T-cell (primary cell): ENCODE measurements at regions not wholly inside any gene's neighbourhood (a gene's known extent, or its start where the extent isn't known, plus 50 kb on each side); places are given as distances from the start of the nearest gene placed in this dataset.

Source experiments
- ATAC-seq, 4 experiments: fragments of 200-7000 bp in 3 of 4; fragments of 150-1000 bp in 1 of 4; cut with Tn5 transposase; replicated peaks in 1 of 4; 1 replicate in 3 of 4; 2 replicates in 1 of 4; pipeline ENCODE4 v1.10.0; 2021; ENCODE audit warnings: moderate library complexity in 3 of 4, mild to moderate bottlenecking in 2 of 4, moderate number of reproducible peaks in 1 of 4
- CTCF ChIA-PET, 2 donors: fragments of 300-600 bp; sonication (Branson Sonifier 250); formaldehyde crosslinking; loops; one replicate each; lab custom pipeline; 2022; ENCODE audit warnings: antibody characterized with exemption in 2 of 2; lab: Charles Lee
- POLR2A ChIA-PET, 2 donors: fragments of 300-600 bp; sonication (Branson Sonifier 250); formaldehyde crosslinking; loops; one replicate each; lab custom pipeline; 2022; ENCODE audit warnings: antibody characterized with exemption in 2 of 2; lab: Charles Lee
- DNase-seq, 35 experiments: peaks; one replicate each; pipeline versions ENCODE4 v3.0.0 to v3.0.0-alpha.2; 2013 to 2023
- H3K27ac ChIP-seq: one replicate; pipeline ENCODE4 v1.5.1; 2013; ENCODE audit warnings: low read length
- H3K27me3 ChIP-seq, 2 experiments: replicated peaks in 1 of 2; 1 replicate in 1 of 2; 2 replicates in 1 of 2; pipeline versions ENCODE4 v1.6.1 to v1.7.0; 2013; ENCODE audit warnings: low read length in 1 of 2, mixed read lengths in 1 of 2; ENCODE audit not compliant: control insufficient read depth in 2 of 2, insufficient read depth in 2 of 2; ENCODE audit errors: extremely low read depth in 1 of 2
- H3K36me3 ChIP-seq, 2 donors: 1 replicate in 1 of 2; 2 replicates in 1 of 2; pipeline versions ENCODE4 v1.6.1 to v1.7.0; 2013; ENCODE audit warnings: low read length in 1 of 2; ENCODE audit not compliant: control insufficient read depth in 2 of 2, insufficient read depth in 1 of 2; ENCODE audit errors: extremely low read depth in 1 of 2
- H3K4me1 ChIP-seq, 2 experiments: 1 replicate in 1 of 2; 2 replicates in 1 of 2; pipeline versions ENCODE4 v1.6.1 to v1.7.0; 2013; ENCODE audit warnings: low read length in 2 of 2, mixed read lengths in 1 of 2; ENCODE audit not compliant: insufficient read depth in 2 of 2, control insufficient read depth in 1 of 2; ENCODE audit errors: extremely low read depth in 1 of 2
- H3K4me3 ChIP-seq, 2 donors: 1 replicate in 1 of 2; 2 replicates in 1 of 2; pipeline versions ENCODE4 v1.5.1 to v1.7.0; 2013; ENCODE audit warnings: mild to moderate bottlenecking in 2 of 2, low read length in 1 of 2, moderate library complexity in 1 of 2; ENCODE audit not compliant: control insufficient read depth in 1 of 2; ENCODE audit errors: extremely low read depth in 1 of 2
- H3K9me3 ChIP-seq: 2 replicates; pipeline ENCODE4 v1.7.0; 2013
- H3K27ac Mint-ChIP-seq, 2 donors: one replicate each; pipeline ENCODE4 v1.8.0; 2020 to 2021; ENCODE audit warnings: mild to moderate bottlenecking in 2 of 2, mixed read lengths in 2 of 2
- H3K27me3 Mint-ChIP-seq, 2 donors: one replicate each; pipeline ENCODE4 v1.8.0; 2021 to 2022; ENCODE audit warnings: mixed read lengths in 2 of 2
- H3K36me3 Mint-ChIP-seq: one replicate; pipeline ENCODE4 v1.8.0; 2021; ENCODE audit warnings: mixed read lengths
- H3K4me1 Mint-ChIP-seq, 3 donors: one replicate each; pipeline ENCODE4 v1.8.0; 2020 to 2022; ENCODE audit warnings: mixed read lengths in 3 of 3, mild to moderate bottlenecking in 1 of 3
- H3K4me3 Mint-ChIP-seq, 3 donors: one replicate each; pipeline ENCODE4 v1.8.0; 2020 to 2022; ENCODE audit warnings: mild to moderate bottlenecking in 3 of 3, mixed read lengths in 3 of 3, moderate library complexity in 3 of 3
- H3K9me3 Mint-ChIP-seq, 3 donors: one replicate each; pipeline ENCODE4 v1.8.0; 2020 to 2022; ENCODE audit warnings: mixed read lengths in 3 of 3
- WGBS: methylation state at CpG from one replicate; pipeline ENCODE4 v1.1.5; 2013; ENCODE audit warnings: missing lambda C conversion rate; ENCODE audit not compliant: insufficient coverage; 5-methylcytosine and 5-hydroxymethylcytosine counted together

DNA sequence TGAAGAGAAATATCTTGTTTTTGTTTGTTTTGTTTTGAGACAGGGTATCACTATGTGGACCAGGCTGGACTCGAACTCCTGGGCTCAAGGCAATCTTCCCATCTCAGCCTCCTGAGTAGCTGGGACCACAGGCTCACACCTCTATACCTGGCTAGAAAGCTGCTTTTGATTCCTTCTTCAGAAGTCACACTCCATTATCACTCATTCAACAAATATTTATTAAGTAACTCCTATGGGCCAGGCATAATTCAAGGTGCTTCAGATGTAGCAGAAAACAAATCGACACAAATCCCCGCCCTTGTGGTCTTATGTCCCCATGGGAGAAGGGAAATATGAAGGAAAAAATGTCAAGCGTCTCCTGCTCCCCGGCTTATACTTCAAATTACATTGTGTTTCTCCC, 72.6 kb upstream of the DHX15 start:
- H3K27me3 Mint-ChIP-seq, result peaks cover 5 to 10% of the 10 kb centered on the region in 2 donors
- no peak for ATAC-seq
- H3K4me3 Mint-ChIP-seq, result no peak overlapping the region
- no peaks in the 10 kb centered on the region for H3K36me3 Mint-ChIP-seq
- CTCF ChIA-PET, result interaction anchor here (0.6 to 0.9 kb wide), 2 partner anchors 8 to 61 kb away, joined by 3 read pairs; no protein-coding TSS in a partner anchor
- peaks cover 0 to 6% (median 5%) of the 10 kb centered on the region in 3 donors for H3K4me1 Mint-ChIP-seq
- WGBS, result no CpG with 5 or more reads among the region's 5 CpGs
- Histone ChIP-seq H3K4me1 (no peaks in the 10 kb centered on the region), H3K27ac (no peak overlapping the region), H3K36me3 (no peaks in the 10 kb centered on the region), H3K9me3 (no peaks in the 10 kb centered on the region), H3K4me3 (no peak overlapping the region), H3K27me3 (peaks cover 0 to 5% of the 10 kb centered on the region in 2 experiments)
- POLR2A ChIA-PET, result no interaction called here
- no peak overlapping the region for H3K27ac Mint-ChIP-seq
- DNase-seq, result no peak
- no peaks in the 10 kb centered on the region for H3K9me3 Mint-ChIP-seq

DNA sequence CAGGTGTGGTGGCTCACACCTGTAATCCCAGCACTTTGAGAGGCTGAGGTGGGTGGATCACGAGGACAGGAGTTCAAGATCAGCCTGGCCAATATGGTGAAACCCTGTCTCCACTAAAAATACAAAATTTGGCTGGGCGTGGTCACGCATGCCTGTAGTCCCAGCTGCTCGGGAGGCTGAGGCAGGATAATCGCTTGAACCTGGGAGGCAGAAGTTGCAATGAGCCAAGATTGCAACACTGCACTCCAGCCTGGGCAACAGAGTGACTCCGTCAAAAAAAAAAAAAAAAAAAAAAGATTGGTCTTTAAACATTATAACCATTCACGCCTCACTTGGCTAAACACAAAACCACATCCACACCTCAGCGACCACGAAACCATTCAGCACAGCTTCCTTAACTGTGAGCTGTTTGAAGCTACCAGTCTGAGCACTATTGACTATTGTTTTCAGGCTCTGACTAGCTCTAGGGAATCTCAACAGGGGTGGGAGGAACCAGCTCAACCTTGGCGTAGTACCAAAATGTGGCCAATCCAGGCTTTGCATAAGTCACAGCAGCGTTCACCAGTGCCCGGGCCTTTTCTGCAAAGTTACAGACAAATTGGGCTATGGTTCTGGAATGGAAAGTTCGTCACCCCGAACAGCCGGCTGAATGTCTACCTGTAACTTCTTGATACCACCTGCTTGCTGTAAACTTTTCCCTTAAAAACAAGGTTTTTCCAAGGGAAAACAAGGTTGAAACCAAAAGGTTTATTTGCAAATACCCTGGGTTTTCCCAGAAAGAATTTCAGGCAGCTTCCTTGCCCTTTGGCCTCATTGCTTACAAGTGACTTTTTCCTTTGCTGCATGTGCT, 73.6 kb upstream of the DHX15 start:
- H3K4me3 ChIP-seq, result no peak overlapping the region
- H3K4me3 Mint-ChIP-seq, result no peak overlapping the region
- H3K9me3 ChIP-seq, result no peaks in the 10 kb centered on the region
- peaks cover 0 to 5% of the 10 kb centered on the region in 2 experiments for H3K27me3 ChIP-seq
- H3K36me3 ChIP-seq, result no peaks in the 10 kb centered on the region
- H3K9me3 Mint-ChIP-seq, result no peaks in the 10 kb centered on the region
- H3K27me3 Mint-ChIP-seq, result peaks cover 5 to 10% of the 10 kb centered on the region in 2 donors
- H3K4me1 Mint-ChIP-seq, result peaks cover 0 to 6% (median 5%) of the 10 kb centered on the region in 3 donors
- ChIA-PET POLR2A (no interaction called here), CTCF (interaction anchor here in 1 of 2 donors (0.9 kb wide), 1 partner anchor 62 kb away, joined by 3 read pairs; no protein-coding TSS in a partner anchor)
- ATAC-seq (no peak), DNase-seq (no peak)
- H3K36me3 Mint-ChIP-seq, result no peaks in the 10 kb centered on the region
- H3K27ac Mint-ChIP-seq, result no peak overlapping the region
- no peak overlapping the region for H3K27ac ChIP-seq
- no peaks in the 10 kb centered on the region for H3K4me1 ChIP-seq
- WGBS, result 48% methylated on average over 6 of the region's 15 CpGs

- H3K4me1 Mint-ChIP-seq, result peaks cover 0 to 6% (median 5%) of the 10 kb centered on the region in 3 donors
- no peak overlapping the region for H3K4me3 ChIP-seq
- peaks cover 0 to 5% of the 10 kb centered on the region in 2 experiments for H3K27me3 ChIP-seq
- no peak for DNase-seq
- no peaks in the 10 kb centered on the region for H3K36me3 ChIP-seq
- H3K36me3 Mint-ChIP-seq, result no peaks in the 10 kb centered on the region
- CTCF ChIA-PET, result no interaction called here
- POLR2A ChIA-PET, result no interaction called here
- no peak overlapping the region for H3K4me3 Mint-ChIP-seq
- no peak for ATAC-seq
- H3K4me1 ChIP-seq, result no peaks in the 10 kb centered on the region
- no peak overlapping the region for H3K27ac Mint-ChIP-seq
- WGBS, result 64% methylated on average over 1 of the region's 3 CpGs
- H3K27ac ChIP-seq, result no peak overlapping the region
- H3K9me3 ChIP-seq, result no peaks in the 10 kb centered on the region
- H3K27me3 Mint-ChIP-seq, result peaks cover 9 to 10% of the 10 kb centered on the region in 2 donors
- no peaks in the 10 kb centered on the region for H3K9me3 Mint-ChIP-seq
Observed at GRCh38 chr4:24659241-24659961, 75.0 kb upstream of the DHX15 start.

DNA sequence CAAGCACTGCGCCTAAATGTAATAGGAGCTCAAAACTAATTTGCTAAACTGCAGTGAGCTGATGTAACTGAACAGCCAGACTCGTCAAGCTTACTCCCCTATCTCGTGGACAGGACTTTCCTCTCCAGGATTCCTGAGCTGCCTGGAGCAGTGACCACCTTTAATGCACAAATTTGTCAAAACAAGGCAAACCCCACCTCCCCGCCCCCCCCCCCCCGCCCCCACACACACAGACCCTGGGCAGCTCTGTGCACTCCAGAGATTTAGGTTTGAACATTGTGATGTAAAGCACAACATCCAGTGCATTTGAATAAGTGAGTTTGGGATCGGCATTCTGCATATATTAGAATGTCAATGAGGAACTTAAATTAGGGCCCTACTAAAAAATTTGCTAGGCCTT, 77.7 kb upstream of the DHX15 start:
- WGBS, result 81% methylated on average over 3 of the region's 6 CpGs
- no peaks in the 10 kb centered on the region for H3K36me3 Mint-ChIP-seq
- Histone ChIP-seq H3K4me1 (no peaks in the 10 kb centered on the region), H3K27ac (no peak overlapping the region), H3K4me3 (no peak overlapping the region), H3K27me3 (peaks cover 0 to 14% of the 10 kb centered on the region in 2 experiments), H3K36me3 (no peaks in the 10 kb centered on the region), H3K9me3 (no peaks in the 10 kb centered on the region)
- H3K27me3 Mint-ChIP-seq, result peaks cover 13 to 19% of the 10 kb centered on the region in 2 donors
- DNase-seq (no peak), ATAC-seq (no peak)
- ChIA-PET CTCF (no interaction called here), POLR2A (no interaction called here)
- no peak overlapping the region for H3K27ac Mint-ChIP-seq
- no peaks in the 10 kb centered on the region for H3K9me3 Mint-ChIP-seq
- no peak overlapping the region for H3K4me3 Mint-ChIP-seq
- H3K4me1 Mint-ChIP-seq, result peaks cover 0 to 6% (median 5%) of the 10 kb centered on the region in 3 donors

DNA sequence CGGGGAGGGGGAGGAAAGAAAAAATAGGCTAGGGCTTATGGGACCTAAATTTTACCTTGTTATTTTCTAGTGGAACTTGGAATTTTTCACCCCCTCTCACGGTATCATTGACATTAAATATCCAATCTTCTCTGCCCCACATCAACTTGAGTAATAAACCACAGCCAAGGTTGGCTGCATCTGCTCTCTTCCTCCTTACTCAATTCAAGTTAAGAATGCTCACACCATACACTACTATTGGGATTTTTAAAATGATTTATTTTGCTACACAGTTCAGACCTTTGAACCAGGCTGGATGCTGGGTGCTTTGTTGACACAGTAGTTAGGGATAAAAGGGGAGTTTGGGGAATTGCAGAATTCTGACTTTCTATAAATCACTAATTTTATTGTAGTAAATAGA, 78.2 kb upstream of the DHX15 start:
- ChIA-PET POLR2A (no interaction called here), CTCF (no interaction called here)
- no peak overlapping the region for H3K27ac Mint-ChIP-seq
- WGBS, result no CpG with 5 or more reads among the region's 2 CpGs
- H3K27ac ChIP-seq, result no peak overlapping the region
- H3K4me1 Mint-ChIP-seq, result peaks cover 0 to 6% (median 5%) of the 10 kb centered on the region in 3 donors
- H3K36me3 ChIP-seq, result no peaks in the 10 kb centered on the region
- H3K4me1 ChIP-seq, result no peaks in the 10 kb centered on the region
- H3K9me3 Mint-ChIP-seq, result no peaks in the 10 kb centered on the region
- no peak for DNase-seq
- no peaks in the 10 kb centered on the region for H3K9me3 ChIP-seq
- H3K36me3 Mint-ChIP-seq, result no peaks in the 10 kb centered on the region
- H3K27me3 Mint-ChIP-seq, result peaks cover 13 to 19% of the 10 kb centered on the region in 2 donors
- peaks cover 0 to 14% of the 10 kb centered on the region in 2 experiments for H3K27me3 ChIP-seq
- no peak overlapping the region for H3K4me3 ChIP-seq
- ATAC-seq, result no peak
- H3K4me3 Mint-ChIP-seq, result no peak overlapping the region

DNA sequence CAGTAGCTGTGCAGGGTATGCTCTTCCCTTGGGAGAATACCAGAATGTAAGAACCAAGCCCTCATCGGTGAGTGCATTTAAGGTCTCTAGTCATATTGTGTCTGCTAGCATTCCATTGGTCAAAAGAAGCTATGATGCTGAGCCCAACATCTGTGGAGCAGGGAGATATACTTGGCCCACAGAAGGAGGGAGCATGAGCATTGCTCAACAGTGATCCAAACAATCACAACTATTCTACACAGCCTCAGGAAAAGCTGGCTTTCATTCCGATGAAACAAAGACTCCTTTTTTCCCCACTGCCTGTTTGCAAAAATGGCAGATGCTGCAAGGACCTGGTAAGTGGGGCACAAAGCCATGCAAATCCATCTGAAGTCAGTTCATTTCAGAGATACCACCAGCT, 80.6 kb upstream of the DHX15 start:
- DNase-seq, result no peak
- H3K36me3 ChIP-seq, result no peaks in the 10 kb centered on the region
- no peak overlapping the region for H3K27ac ChIP-seq
- no peak for ATAC-seq
- Mint-ChIP-seq H3K9me3 (no peaks in the 10 kb centered on the region), H3K4me3 (no peak overlapping the region), H3K4me1 (no peaks in the 10 kb centered on the region), H3K27me3 (peaks cover 11 to 20% of the 10 kb centered on the region in 2 donors), H3K36me3 (no peaks in the 10 kb centered on the region), H3K27ac (no peak overlapping the region)
- CTCF ChIA-PET, result no interaction called here
- H3K4me1 ChIP-seq, result no peaks in the 10 kb centered on the region
- 100% methylated on average over 2 of the region's 2 CpGs for WGBS
- POLR2A ChIA-PET, result interaction anchor here in 1 of 2 donors (0.6 kb wide), 1 partner anchor 12 kb away, joined by 3 read pairs; no protein-coding TSS in a partner anchor
- no peak overlapping the region for H3K4me3 ChIP-seq
- H3K27me3 ChIP-seq, result peaks cover 0 to 14% of the 10 kb centered on the region in 2 experiments
- no peaks in the 10 kb centered on the region for H3K9me3 ChIP-seq
